ENCODE measurements at regions not wholly inside any gene's neighbourhood (a gene's known extent, or its start where the extent isn't known, plus 50 kb on each side); places are given as distances from the start of the nearest gene placed in this dataset.
"Not testable (repeated sequence)": the region's sequence is repeated elsewhere in the genome, so short reads cannot be mapped to it uniquely, and the experiment has no call there.

DNA sequence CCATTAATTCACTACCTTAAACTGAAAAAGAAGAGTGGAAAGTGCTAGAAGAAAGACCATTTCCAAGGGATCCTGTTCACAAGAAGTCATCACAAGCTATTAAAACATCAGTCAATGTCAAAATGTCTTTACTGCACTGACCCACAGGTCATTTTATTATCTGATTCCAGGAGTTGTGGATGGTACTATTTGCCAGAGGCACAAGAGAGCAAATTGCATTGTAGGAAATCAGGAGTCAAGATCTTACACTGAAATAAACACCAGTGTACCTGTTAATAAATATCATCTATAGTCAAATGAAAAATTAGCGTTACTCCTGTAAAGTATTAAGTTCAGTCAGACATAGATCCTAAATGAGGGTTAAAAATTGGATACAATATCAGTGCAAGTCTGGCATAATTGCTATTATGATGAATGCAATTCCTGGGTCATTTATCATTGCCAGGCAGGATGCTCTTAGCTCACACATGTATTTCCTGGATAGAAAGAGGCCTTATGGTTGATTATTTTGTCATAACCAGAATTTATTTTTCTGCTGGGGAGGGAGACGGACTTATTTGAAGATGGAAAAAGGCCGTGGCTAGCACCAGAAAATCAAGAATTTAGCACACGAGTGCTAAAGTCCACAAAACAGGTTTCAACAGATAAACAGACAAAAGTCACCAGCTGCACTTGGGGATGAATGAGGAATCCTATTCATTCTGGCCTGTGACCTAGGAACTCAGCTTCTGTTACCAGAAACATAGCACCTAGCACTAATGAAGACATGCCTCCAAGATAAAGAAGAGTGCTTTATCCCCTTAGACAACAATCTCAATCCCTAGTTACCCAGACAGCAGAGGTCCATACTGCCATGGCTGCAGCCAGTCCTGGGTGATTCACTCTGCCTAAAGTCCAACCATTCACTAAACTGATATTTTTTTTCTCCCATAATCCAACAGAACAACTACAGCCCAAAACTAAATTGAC, 683.1 kb upstream of the POM121L12 start:
- H3K4me1 ChIP-seq (ENCODE audit: insufficient read depth, low read length), result no peaks in the 10 kb centered on the region
- TF ChIP-seq, protein P1, sequence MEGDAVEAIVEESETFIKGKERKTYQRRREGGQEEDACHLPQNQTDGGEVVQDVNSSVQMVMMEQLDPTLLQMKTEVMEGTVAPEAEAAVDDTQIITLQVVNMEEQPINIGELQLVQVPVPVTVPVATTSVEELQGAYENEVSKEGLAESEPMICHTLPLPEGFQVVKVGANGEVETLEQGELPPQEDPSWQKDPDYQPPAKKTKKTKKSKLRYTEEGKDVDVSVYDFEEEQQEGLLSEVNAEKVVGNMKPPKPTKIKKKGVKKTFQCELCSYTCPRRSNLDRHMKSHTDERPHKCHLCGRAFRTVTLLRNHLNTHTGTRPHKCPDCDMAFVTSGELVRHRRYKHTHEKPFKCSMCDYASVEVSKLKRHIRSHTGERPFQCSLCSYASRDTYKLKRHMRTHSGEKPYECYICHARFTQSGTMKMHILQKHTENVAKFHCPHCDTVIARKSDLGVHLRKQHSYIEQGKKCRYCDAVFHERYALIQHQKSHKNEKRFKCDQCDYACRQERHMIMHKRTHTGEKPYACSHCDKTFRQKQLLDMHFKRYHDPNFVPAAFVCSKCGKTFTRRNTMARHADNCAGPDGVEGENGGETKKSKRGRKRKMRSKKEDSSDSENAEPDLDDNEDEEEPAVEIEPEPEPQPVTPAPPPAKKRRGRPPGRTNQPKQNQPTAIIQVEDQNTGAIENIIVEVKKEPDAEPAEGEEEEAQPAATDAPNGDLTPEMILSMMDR (IDR thresholded peaks at IDR 0.05; ENCODE audit: insufficient read depth, low read depth, low read length), result no peak
- H3K9me3 ChIP-seq (ENCODE audit: insufficient read depth, low read depth, low read length), result peaks cover 3% of the 10 kb centered on the region
- H4K20me1 ChIP-seq (ENCODE audit: insufficient read depth, low read length), result no peaks in the 10 kb centered on the region
- no peak overlapping the region for H3K4me3 ChIP-seq (ENCODE audit: insufficient read depth, low read depth, low read length)
- no peak overlapping the region for H3K27ac ChIP-seq (ENCODE audit: low read depth, low read length)
- no peaks in the 10 kb centered on the region for H3K4me1 Mint-ChIP-seq (ENCODE audit: low read depth, unreplicated experiment)
- H2AFZ ChIP-seq (ENCODE audit: low read depth, low read length), result no peak overlapping the region
- H3K27ac Mint-ChIP-seq (ENCODE audit: unreplicated experiment), result no peak overlapping the region
- no peaks in the 10 kb centered on the region for H3K27me3 ChIP-seq (ENCODE audit: insufficient read depth, low read length)
- no peak overlapping the region for H3K4me2 ChIP-seq (ENCODE audit: low read length)
- no peaks in the 10 kb centered on the region for H3K36me3 Mint-ChIP-seq (ENCODE audit: low read depth, unreplicated experiment)
- FAIRE-seq (no peak), DNase-seq (ENCODE audit: low read depth) (no peak)
- no peak overlapping the region for H3K9ac ChIP-seq (ENCODE audit: low read length)
- no peaks in the 10 kb centered on the region for H3K9me3 Mint-ChIP-seq (ENCODE audit: unreplicated experiment)
- H3K79me2 ChIP-seq (ENCODE audit: insufficient read depth, low read length), result no peaks in the 10 kb centered on the region
- H3K36me3 ChIP-seq (ENCODE audit: insufficient read depth, low read length), result no peaks in the 10 kb centered on the region
- H3K27me3 Mint-ChIP-seq (ENCODE audit: low read depth, unreplicated experiment), result no peaks in the 10 kb centered on the region
- no peak overlapping the region for H3K4me3 Mint-ChIP-seq (ENCODE audit: unreplicated experiment)

DNA sequence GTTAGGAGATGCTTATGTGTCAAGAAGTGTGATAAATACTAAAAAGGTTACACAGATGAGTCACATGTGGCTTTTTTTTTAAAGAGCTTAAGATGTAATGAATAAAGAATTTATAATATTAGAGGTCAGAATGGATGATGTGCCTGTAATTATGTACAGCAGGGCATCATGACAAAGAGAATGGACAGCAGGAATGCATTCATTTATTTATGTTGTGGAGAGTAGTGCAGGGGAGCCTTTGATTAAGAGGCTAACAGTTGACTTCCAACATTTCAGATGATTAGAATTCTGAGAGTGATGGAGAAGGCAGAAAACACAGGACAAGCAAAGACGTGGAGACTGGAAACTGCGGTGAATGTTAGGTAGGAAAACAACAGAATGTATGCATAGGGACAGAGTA, 691.4 kb upstream of the POM121L12 start:
- no peak for FAIRE-seq
- Histone ChIP-seq H3K4me1 (ENCODE audit: insufficient read depth, low read length) (no peaks in the 10 kb centered on the region), H3K27ac (ENCODE audit: low read depth, low read length) (no peak overlapping the region), H4K20me1 (ENCODE audit: insufficient read depth, low read length) (no peaks in the 10 kb centered on the region), H3K27me3 (ENCODE audit: insufficient read depth, low read length) (no peaks in the 10 kb centered on the region), H2AFZ (ENCODE audit: low read depth, low read length) (no peak overlapping the region), H3K79me2 (ENCODE audit: insufficient read depth, low read length) (no peaks in the 10 kb centered on the region), H3K36me3 (ENCODE audit: insufficient read depth, low read length) (no peaks in the 10 kb centered on the region), H3K9me3 (ENCODE audit: insufficient read depth, low read depth, low read length) (peaks cover 5% of the 10 kb centered on the region), H3K9ac (ENCODE audit: low read length) (no peak overlapping the region), H3K4me2 (ENCODE audit: low read length) (no peak overlapping the region), H3K4me3 (ENCODE audit: insufficient read depth, low read depth, low read length) (no peak overlapping the region)
- TF ChIP-seq, protein P1 (IDR thresholded peaks at IDR 0.05; ENCODE audit: insufficient read depth, low read depth, low read length), result no peak
- no peak for TF ChIP-seq EZH2 (IDR thresholded peaks at IDR 0.05; ENCODE audit: insufficient read depth, low read length)
- H3K4me3 Mint-ChIP-seq (ENCODE audit: unreplicated experiment), result no peak overlapping the region
- DNase-seq (ENCODE audit: low read depth), result peak; percentile 22
- no peaks in the 10 kb centered on the region for H3K36me3 Mint-ChIP-seq (ENCODE audit: low read depth, unreplicated experiment)
- peaks cover 1% of the 10 kb centered on the region for H3K27me3 Mint-ChIP-seq (ENCODE audit: low read depth, unreplicated experiment)
- no peaks in the 10 kb centered on the region for H3K9me3 Mint-ChIP-seq (ENCODE audit: unreplicated experiment)
- no peaks in the 10 kb centered on the region for H3K4me1 Mint-ChIP-seq (ENCODE audit: low read depth, unreplicated experiment)
- H3K27ac Mint-ChIP-seq (ENCODE audit: unreplicated experiment), result no peak overlapping the region

DNA sequence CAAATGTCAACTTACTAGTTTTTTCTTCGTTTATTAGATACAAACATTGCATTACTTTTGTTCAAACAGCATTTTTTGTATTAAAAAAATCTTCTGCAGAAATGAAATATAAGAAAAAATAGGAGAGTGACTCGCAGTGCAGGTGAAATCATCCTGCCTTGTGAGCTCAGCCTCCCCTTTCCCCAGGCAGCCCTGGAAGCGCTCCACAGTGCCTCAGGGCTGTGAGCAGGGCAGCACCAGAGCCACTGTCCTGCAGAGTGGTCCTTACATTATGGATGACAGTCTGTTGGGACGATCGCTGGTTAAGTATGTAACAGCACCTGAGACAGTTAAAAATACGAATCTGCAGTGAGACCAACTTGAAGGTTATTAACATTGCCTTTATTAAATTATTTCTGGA, 695.4 kb upstream of the POM121L12 start:
- no peaks in the 10 kb centered on the region for H3K9me3 Mint-ChIP-seq (ENCODE audit: unreplicated experiment)
- H3K4me3 ChIP-seq (ENCODE audit: insufficient read depth, low read depth, low read length), result no peak overlapping the region
- H3K27ac Mint-ChIP-seq (ENCODE audit: unreplicated experiment), result no peak overlapping the region
- H3K27me3 Mint-ChIP-seq (ENCODE audit: low read depth, unreplicated experiment), result peaks cover 1% of the 10 kb centered on the region
- H3K4me3 Mint-ChIP-seq (ENCODE audit: unreplicated experiment), result no peak overlapping the region
- peaks cover 2% of the 10 kb centered on the region for H3K9me3 ChIP-seq (ENCODE audit: insufficient read depth, low read depth, low read length)
- H3K4me2 ChIP-seq (ENCODE audit: low read length), result no peak overlapping the region
- H3K36me3 ChIP-seq (ENCODE audit: insufficient read depth, low read length), result no peaks in the 10 kb centered on the region
- H3K79me2 ChIP-seq (ENCODE audit: insufficient read depth, low read length), result no peaks in the 10 kb centered on the region
- H4K20me1 ChIP-seq (ENCODE audit: insufficient read depth, low read length), result no peaks in the 10 kb centered on the region
- TF ChIP-seq EZH2 (IDR thresholded peaks at IDR 0.05; ENCODE audit: insufficient read depth, low read length), result no peak
- no peaks in the 10 kb centered on the region for H3K4me1 ChIP-seq (ENCODE audit: insufficient read depth, low read length)
- no peaks in the 10 kb centered on the region for H3K4me1 Mint-ChIP-seq (ENCODE audit: low read depth, unreplicated experiment)
- FAIRE-seq, result no peak
- H2AFZ ChIP-seq (ENCODE audit: low read depth, low read length), result no peak overlapping the region
- no peak for DNase-seq (ENCODE audit: low read depth)
- H3K36me3 Mint-ChIP-seq (ENCODE audit: low read depth, unreplicated experiment), result no peaks in the 10 kb centered on the region
- no peak overlapping the region for H3K27ac ChIP-seq (ENCODE audit: low read depth, low read length)
- no peaks in the 10 kb centered on the region for H3K27me3 ChIP-seq (ENCODE audit: insufficient read depth, low read length)
- no peak overlapping the region for H3K9ac ChIP-seq (ENCODE audit: low read length)

DNA sequence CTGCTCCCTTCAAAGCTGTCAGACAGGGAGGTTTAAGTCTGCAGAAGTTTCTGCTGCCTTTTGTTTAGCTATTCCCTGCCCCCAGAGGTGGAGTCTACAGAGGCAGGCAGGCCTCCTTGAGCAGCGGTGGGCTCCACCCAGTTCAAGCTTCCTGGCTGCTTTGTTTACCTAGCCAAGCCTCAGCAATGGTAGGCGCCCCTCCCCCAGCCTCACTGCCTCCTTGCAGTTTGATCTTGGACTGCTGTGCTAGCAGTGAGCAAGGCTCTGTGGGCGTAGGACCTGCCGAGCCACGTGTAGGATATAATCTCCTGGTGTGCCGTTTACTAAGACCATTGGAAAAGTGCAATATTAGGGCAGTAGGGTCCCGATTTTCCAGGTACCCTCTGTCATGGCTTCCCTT, 707.1 kb upstream of the POM121L12 start:
- not testable (repeated sequence) for H3K36me3 ChIP-seq (ENCODE audit: insufficient read depth, low read length); H3K27ac Mint-ChIP-seq (ENCODE audit: unreplicated experiment); H3K27me3 ChIP-seq (ENCODE audit: insufficient read depth, low read length); H2AFZ ChIP-seq (ENCODE audit: low read depth, low read length); H3K27me3 Mint-ChIP-seq (ENCODE audit: low read depth, unreplicated experiment); H3K4me1 ChIP-seq (ENCODE audit: insufficient read depth, low read length); H3K4me1 Mint-ChIP-seq (ENCODE audit: low read depth, unreplicated experiment); H3K9ac ChIP-seq (ENCODE audit: low read length); H3K79me2 ChIP-seq (ENCODE audit: insufficient read depth, low read length); FAIRE-seq; H3K27ac ChIP-seq (ENCODE audit: low read depth, low read length); H3K4me3 ChIP-seq (ENCODE audit: insufficient read depth, low read depth, low read length); H3K4me3 Mint-ChIP-seq (ENCODE audit: unreplicated experiment); H3K9me3 ChIP-seq (ENCODE audit: insufficient read depth, low read depth, low read length); H3K36me3 Mint-ChIP-seq (ENCODE audit: low read depth, unreplicated experiment); H4K20me1 ChIP-seq (ENCODE audit: insufficient read depth, low read length); H3K9me3 Mint-ChIP-seq (ENCODE audit: unreplicated experiment); DNase-seq (ENCODE audit: low read depth); H3K4me2 ChIP-seq (ENCODE audit: low read length)

All from astrocyte (in vitro differentiated cells and primary cell).